ENCODE measurements at regions not wholly inside any gene's neighbourhood (a gene's known extent, or its start where the extent isn't known, plus 50 kb on each side); places are given as distances from the start of the nearest gene placed in this dataset.
"Not testable (repeated sequence)": the region's sequence is repeated elsewhere in the genome, so short reads cannot be mapped to it uniquely, and the experiment has no call there.

- no TSS peak for BruUV-seq (replicated peaks)
- CTCF ChIA-PET: interaction anchor here (1.2 kb wide), 1 partner anchor 18 kb away, joined by 3 read pairs; no protein-coding TSS in a partner anchor
- DNase-seq (ENCODE audit: low read depth, low spot score): no peak
- Histone ChIP-seq H2AFZ (ENCODE audit: low read depth, low read length, poor library complexity, severe bottlenecking) (no peak overlapping the region), H3K27ac (ENCODE audit: low read depth, low read length) (no peak overlapping the region), H3K9ac (ENCODE audit: low read length) (no peak overlapping the region), H3K4me1 (ENCODE audit: control insufficient read depth in 1 of 2, insufficient read depth in 2 of 2, low read length in 2 of 2) (no peaks in the 10 kb centered on the region), H3K4me3 (replicated peaks in 1 of 2; ENCODE audit: low read depth in 1 of 2, low read length in 2 of 2) (no peak overlapping the region), H3K27me3 (ENCODE audit: insufficient read depth, low read length) (no peaks in the 10 kb centered on the region), H3K9me2 (ENCODE audit: insufficient read depth) (no peaks in the 10 kb centered on the region), H3K79me2 (ENCODE audit: insufficient read depth, low read length) (no peaks in the 10 kb centered on the region), H4K20me1 (ENCODE audit: insufficient read depth) (no peaks in the 10 kb centered on the region), H3K36me3 (ENCODE audit: control insufficient read depth in 1 of 2, insufficient read depth in 2 of 2, low read length in 2 of 2) (no peaks in the 10 kb centered on the region), H3K9me3 (ENCODE audit: control insufficient read depth in 1 of 2, insufficient read depth in 1 of 2, low read depth in 1 of 2, low read length in 2 of 2) (no peaks in the 10 kb centered on the region), H3K4me2 (ENCODE audit: low read length) (no peak overlapping the region)
- TF ChIP-seq SP1 (IDR thresholded peaks at IDR 0.05; ENCODE audit: low read depth) (no peak), SIN3A (IDR thresholded peaks at IDR 0.05; ENCODE audit: low read depth) (no peak), CEBPB (IDR thresholded peaks at IDR 0.05; ENCODE audit: low read depth) (no peak), EZH2 (IDR thresholded peaks at IDR 0.05) (no peak), ZBTB33 (IDR thresholded peaks at IDR 0.05; ENCODE audit: extremely low read depth, insufficient replicate concordance, low read length) (no peak), ELF1 (IDR thresholded peaks at IDR 0.05; ENCODE audit: borderline replicate concordance, low read depth) (no peak), REST (IDR thresholded peaks at IDR 0.05; ENCODE audit: low read depth) (no peak)
- no peak for ATAC-seq
- RAD21 ChIA-PET (ENCODE audit: low non-redundant PET in 1 of 2, low total read pairs in 2 of 2, uncharacterized antibody in 2 of 2, unreplicated experiment in 2 of 2): no interaction called here
- intact Hi-C loops (cut with micrococcal nuclease): no loop called here
- POLR2A ChIA-PET: interaction anchor here (0.6 kb wide), 1 partner anchor 392 kb away, joined by 3 read pairs; no protein-coding TSS in a partner anchor
These were observed 63.5 kb upstream of the USP7 start for GRCh38 chr16:9027070-9027799.

GRCh38 chr16:9028491-9028890 is 63.0 kb upstream of the HAPSTR1 start:
- H3K9ac ChIP-seq (ENCODE audit: low read length); H3K4me1 ChIP-seq (ENCODE audit: control insufficient read depth in 1 of 2, insufficient read depth in 2 of 2, low read length in 2 of 2); H3K4me3 ChIP-seq (replicated peaks in 1 of 2; ENCODE audit: low read depth in 1 of 2, low read length in 2 of 2); BruUV-seq (replicated peaks); H3K27me3 ChIP-seq (ENCODE audit: insufficient read depth, low read length); H3K4me2 ChIP-seq (ENCODE audit: low read length); H3K27ac ChIP-seq (ENCODE audit: low read depth, low read length); H3K79me2 ChIP-seq (ENCODE audit: insufficient read depth, low read length); intact Hi-C loops (cut with micrococcal nuclease); H4K20me1 ChIP-seq (ENCODE audit: insufficient read depth); RAD21 ChIA-PET (ENCODE audit: low non-redundant PET in 1 of 2, low total read pairs in 2 of 2, uncharacterized antibody in 2 of 2, unreplicated experiment in 2 of 2); ATAC-seq; H3K9me3 ChIP-seq (ENCODE audit: control insufficient read depth in 1 of 2, insufficient read depth in 1 of 2, low read depth in 1 of 2, low read length in 2 of 2); H3K9me2 ChIP-seq (ENCODE audit: insufficient read depth); H2AFZ ChIP-seq (ENCODE audit: low read depth, low read length, poor library complexity, severe bottlenecking); H3K36me3 ChIP-seq (ENCODE audit: control insufficient read depth in 1 of 2, insufficient read depth in 2 of 2, low read length in 2 of 2); POLR2A ChIA-PET; DNase-seq (ENCODE audit: low read depth, low spot score): not testable (repeated sequence)
- CTCF ChIA-PET: interaction anchor here (1.2 kb wide), 1 partner anchor 20 kb away, joined by 3 read pairs; no protein-coding TSS in a partner anchor

Data from HCT116 (cell line).